RWPE2 (cell line): ENCODE measurements at regions not wholly inside any gene's neighbourhood (a gene's known extent, or its start where the extent isn't known, plus 50 kb on each side); places are given as distances from the start of the nearest gene placed in this dataset.

Experiments
- ATAC-seq: fragments of 200-7000 bp; cut with Tn5 transposase; 3 replicates; pipeline ENCODE4 v1.9.1; 2021; ENCODE audit warnings: low read depth
- DNase-seq: peaks from one replicate; pipeline ENCODE4 v3.0.0-alpha.2; 2020; ENCODE audit warnings: low spot score
- H3K27ac ChIP-seq: fragments of 450-650 bp; 2 replicates; pipeline ENCODE4 v1.5.1; 2017; ENCODE audit warnings: mild to moderate bottlenecking; ENCODE audit not compliant: poor library complexity, severe bottlenecking
- H3K27me3 ChIP-seq: fragments of 250-450 bp; sonication (Bioruptor Pico); 2 replicates; pipeline ENCODE4 v1.5.1; 2021; ENCODE audit warnings: mild to moderate bottlenecking, moderate library complexity; ENCODE audit not compliant: insufficient read depth, poor library complexity, severe bottlenecking
- H3K36me3 ChIP-seq: fragments of 250-450 bp; sonication (Bioruptor Pico); 2 replicates; pipeline ENCODE4 v1.5.1; 2020; ENCODE audit warnings: low read depth, mild to moderate bottlenecking, moderate library complexity
- H3K4me1 ChIP-seq: fragments of 250-450 bp; sonication (Bioruptor Pico); 2 replicates; pipeline ENCODE4 v1.5.1; 2021; ENCODE audit warnings: mild to moderate bottlenecking, moderate library complexity; ENCODE audit not compliant: insufficient read depth, poor library complexity, severe bottlenecking
- H3K4me3 ChIP-seq: fragments of 250-450 bp; sonication (Bioruptor Pico); 2 replicates; pipeline ENCODE4 v1.5.1; 2021; ENCODE audit warnings: mild to moderate bottlenecking, moderate library complexity; ENCODE audit not compliant: severe bottlenecking
- H3K9me3 ChIP-seq: fragments of 250-450 bp; sonication (Bioruptor Pico); 2 replicates; pipeline ENCODE4 v1.5.1; 2021; ENCODE audit warnings: mild to moderate bottlenecking, moderate library complexity; ENCODE audit not compliant: severe bottlenecking
- TF ChIP-seq, protein P1 (sequence below): fragments of 450-650 bp; IDR thresholded peaks from one replicate; pipeline ENCODE4 v1.5.1; 2017; ENCODE audit warnings: mild to moderate bottlenecking, moderate library complexity; ENCODE audit not compliant: poor library complexity, severe bottlenecking

DNA sequence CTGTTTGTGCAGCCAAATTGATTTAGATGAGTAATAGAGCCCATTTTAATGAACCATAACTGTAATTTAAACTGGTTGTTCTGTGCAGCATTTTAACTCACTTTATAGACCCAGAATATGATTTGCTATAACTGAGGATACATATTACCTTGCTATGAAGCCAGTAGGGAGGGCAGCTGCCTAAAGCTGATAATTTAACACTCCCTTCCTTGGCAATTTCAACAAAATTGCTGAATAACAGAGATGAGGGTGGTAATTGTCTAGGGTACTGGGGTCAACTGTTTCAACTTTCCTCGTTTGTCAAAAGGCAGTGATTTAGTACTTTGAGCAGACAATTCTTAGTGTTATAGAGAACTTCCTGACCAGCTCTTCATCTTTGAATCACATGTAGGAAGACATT is 304.9 kb upstream of the POU1F1 start:
- no peaks in the 10 kb centered on the region for H3K27me3 ChIP-seq
- no peak overlapping the region for H3K4me3 ChIP-seq
- DNase-seq = no peak
- ATAC-seq = no peak
- H3K9me3 ChIP-seq = no peaks in the 10 kb centered on the region
- H3K36me3 ChIP-seq = no peaks in the 10 kb centered on the region
- TF ChIP-seq, protein P1, sequence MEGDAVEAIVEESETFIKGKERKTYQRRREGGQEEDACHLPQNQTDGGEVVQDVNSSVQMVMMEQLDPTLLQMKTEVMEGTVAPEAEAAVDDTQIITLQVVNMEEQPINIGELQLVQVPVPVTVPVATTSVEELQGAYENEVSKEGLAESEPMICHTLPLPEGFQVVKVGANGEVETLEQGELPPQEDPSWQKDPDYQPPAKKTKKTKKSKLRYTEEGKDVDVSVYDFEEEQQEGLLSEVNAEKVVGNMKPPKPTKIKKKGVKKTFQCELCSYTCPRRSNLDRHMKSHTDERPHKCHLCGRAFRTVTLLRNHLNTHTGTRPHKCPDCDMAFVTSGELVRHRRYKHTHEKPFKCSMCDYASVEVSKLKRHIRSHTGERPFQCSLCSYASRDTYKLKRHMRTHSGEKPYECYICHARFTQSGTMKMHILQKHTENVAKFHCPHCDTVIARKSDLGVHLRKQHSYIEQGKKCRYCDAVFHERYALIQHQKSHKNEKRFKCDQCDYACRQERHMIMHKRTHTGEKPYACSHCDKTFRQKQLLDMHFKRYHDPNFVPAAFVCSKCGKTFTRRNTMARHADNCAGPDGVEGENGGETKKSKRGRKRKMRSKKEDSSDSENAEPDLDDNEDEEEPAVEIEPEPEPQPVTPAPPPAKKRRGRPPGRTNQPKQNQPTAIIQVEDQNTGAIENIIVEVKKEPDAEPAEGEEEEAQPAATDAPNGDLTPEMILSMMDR = no peak
- no peak overlapping the region for H3K27ac ChIP-seq
- no peaks in the 10 kb centered on the region for H3K4me1 ChIP-seq

DNA sequence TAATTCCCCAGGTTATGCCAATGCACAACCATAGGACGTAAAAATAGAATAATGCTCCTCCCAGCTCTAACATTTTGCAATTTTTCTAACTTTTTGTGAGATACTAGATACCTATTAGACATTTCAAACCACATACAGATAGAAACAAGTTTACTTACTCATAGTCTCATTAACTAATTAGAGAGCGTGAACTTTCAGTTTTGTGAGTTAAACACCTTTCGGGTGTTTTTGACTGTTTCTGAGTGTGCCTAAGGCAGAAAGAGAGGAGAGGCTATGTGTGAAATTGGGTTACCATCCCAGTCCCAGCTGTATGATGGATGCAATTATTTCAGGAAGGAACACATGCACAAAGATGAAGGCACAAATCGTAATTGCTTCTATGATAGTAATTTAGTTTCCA is 300.4 kb upstream of the POU1F1 start:
- H3K27me3 ChIP-seq = no peaks in the 10 kb centered on the region
- TF ChIP-seq, protein P1 = no peak
- no peaks in the 10 kb centered on the region for H3K36me3 ChIP-seq
- no peaks in the 10 kb centered on the region for H3K4me1 ChIP-seq
- no peaks in the 10 kb centered on the region for H3K9me3 ChIP-seq
- H3K4me3 ChIP-seq = no peak overlapping the region
- no peak for ATAC-seq
- no peak for DNase-seq
- no peak overlapping the region for H3K27ac ChIP-seq

DNA sequence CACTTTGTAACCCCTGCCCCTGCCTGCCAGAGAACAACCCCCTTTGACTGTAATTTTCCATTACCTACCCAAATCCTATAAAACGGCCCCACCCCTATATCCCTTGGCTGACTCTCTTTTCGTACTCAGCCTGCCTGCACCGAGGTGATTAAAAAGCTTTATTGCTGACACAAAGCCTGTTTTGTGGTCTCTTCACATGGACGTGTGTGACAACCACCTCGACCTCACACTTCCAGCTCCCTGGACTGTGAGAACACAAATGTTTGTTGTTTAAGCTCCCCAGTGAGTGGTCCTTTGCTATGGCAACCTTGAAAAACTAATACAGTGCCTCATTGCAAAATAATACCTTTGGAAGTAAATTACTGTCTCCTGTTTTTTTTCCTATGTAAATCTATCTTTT is 299.2 kb upstream of the POU1F1 start:
- no peak for ATAC-seq
- DNase-seq = no peak
- Histone ChIP-seq H3K9me3 (no peaks in the 10 kb centered on the region), H3K4me3 (no peak overlapping the region), H3K27ac (no peak overlapping the region), H3K4me1 (no peaks in the 10 kb centered on the region), H3K36me3 (no peaks in the 10 kb centered on the region), H3K27me3 (no peaks in the 10 kb centered on the region)
- TF ChIP-seq, protein P1 = no peak

DNA sequence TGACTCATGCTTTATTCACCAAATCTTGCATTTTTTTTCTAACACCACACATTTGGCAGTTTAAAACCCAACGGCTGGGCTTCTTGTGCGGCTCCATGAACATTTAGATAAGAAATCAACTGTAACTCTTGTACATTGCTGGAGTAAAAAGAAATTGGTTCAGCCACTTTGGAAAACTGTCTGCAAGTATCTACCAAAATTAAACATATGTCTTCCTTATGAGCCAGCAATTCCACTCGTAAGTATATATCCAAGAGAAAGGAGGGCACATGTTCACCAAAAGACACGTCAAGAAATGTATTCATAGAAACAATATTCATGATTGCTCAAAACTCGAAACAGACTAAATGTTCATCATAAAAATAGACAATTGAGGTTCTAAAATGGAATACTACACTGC is 291.9 kb upstream of the POU1F1 start:
- no peak overlapping the region for H3K4me3 ChIP-seq
- no peaks in the 10 kb centered on the region for H3K4me1 ChIP-seq
- TF ChIP-seq, protein P1 = no peak
- no peak overlapping the region for H3K27ac ChIP-seq
- ATAC-seq (no peak), DNase-seq (no peak)
- no peaks in the 10 kb centered on the region for H3K36me3 ChIP-seq
- no peaks in the 10 kb centered on the region for H3K9me3 ChIP-seq
- H3K27me3 ChIP-seq = peaks cover 3% of the 10 kb centered on the region

DNA sequence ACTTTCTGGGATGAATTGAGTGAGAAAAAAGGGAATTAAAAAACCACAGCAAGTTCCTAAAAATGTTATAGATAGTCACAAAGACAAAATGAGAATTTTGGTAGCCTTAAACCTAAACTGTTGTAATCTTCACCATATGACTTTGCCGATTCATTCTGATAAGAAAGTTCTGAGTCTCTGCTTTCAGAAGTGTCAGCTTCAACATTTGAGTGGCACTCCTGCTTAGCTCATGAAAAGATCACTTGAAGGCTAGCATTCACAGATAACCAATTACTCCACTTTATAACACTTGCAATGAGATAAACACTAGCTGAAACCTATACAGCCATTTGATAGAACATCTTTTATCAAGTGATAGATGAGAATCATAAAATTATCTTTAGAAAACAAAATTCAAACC is 288.1 kb upstream of the POU1F1 start:
- Histone ChIP-seq H3K36me3 (no peaks in the 10 kb centered on the region), H3K27me3 (peaks cover 3% of the 10 kb centered on the region), H3K4me1 (no peaks in the 10 kb centered on the region), H3K9me3 (no peaks in the 10 kb centered on the region), H3K4me3 (no peak overlapping the region), H3K27ac (no peak overlapping the region)
- DNase-seq (no peak), ATAC-seq (no peak)
- TF ChIP-seq, protein P1 = no peak
